Prostate gland (tissue), 2 donors: ENCODE measurements at regions not wholly inside any gene's neighbourhood (a gene's known extent, or its start where the extent isn't known, plus 50 kb on each side); places are given as distances from the start of the nearest gene placed in this dataset.

ENCODE experiments used
- POLR2A ChIP-seq: fragments of 450-650 bp; IDR thresholded peaks from one replicate; pipeline ENCODE4 v1.6.1; 2016; ENCODE audit warnings: antibody characterized with exemption, mild to moderate bottlenecking
- POLR2AphosphoS5 ChIP-seq: sonication (generic); formaldehyde crosslinking; IDR thresholded peaks from one replicate; pipeline ENCODE4 v1.6.1; 2017; ENCODE audit warnings: antibody characterized with exemption
- TF ChIP-seq, protein P1 (sequence below), 4 experiments: fragments of 200-600 bp in 2 of 4; fragments of 450-650 bp in 2 of 4; sonication (generic) in 2 of 4; IDR thresholded peaks; 1 replicate in 3 of 4; 2 replicates in 1 of 4; pipeline ENCODE4 v1.5.1; 2016 to 2019; ENCODE audit warnings: antibody characterized with exemption in 4 of 4, mild to moderate bottlenecking in 2 of 4, moderate library complexity in 2 of 4

DNA sequence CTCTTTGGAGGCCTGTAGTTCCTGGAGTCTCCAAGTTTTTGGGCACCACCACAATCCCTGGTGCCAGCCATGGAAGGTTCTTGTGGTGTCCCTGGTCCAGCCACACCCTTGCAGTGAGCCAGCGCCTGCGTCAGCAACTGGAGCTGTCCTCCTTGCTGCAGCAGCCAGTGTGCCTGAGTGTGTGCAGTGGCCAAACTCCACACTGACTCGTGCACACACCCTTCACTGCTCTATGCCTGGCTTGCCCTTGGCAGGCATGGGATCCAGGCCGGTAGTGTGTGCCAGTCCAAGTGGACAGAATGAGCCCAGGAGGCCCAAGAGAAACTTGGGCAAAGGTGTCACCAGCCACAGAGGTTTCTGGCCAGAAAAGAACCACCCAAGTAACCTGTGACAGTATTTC, 1074.0 kb downstream of the PCDH18 start:
- no peak for TF ChIP-seq POLR2A
- TF ChIP-seq, protein P1, sequence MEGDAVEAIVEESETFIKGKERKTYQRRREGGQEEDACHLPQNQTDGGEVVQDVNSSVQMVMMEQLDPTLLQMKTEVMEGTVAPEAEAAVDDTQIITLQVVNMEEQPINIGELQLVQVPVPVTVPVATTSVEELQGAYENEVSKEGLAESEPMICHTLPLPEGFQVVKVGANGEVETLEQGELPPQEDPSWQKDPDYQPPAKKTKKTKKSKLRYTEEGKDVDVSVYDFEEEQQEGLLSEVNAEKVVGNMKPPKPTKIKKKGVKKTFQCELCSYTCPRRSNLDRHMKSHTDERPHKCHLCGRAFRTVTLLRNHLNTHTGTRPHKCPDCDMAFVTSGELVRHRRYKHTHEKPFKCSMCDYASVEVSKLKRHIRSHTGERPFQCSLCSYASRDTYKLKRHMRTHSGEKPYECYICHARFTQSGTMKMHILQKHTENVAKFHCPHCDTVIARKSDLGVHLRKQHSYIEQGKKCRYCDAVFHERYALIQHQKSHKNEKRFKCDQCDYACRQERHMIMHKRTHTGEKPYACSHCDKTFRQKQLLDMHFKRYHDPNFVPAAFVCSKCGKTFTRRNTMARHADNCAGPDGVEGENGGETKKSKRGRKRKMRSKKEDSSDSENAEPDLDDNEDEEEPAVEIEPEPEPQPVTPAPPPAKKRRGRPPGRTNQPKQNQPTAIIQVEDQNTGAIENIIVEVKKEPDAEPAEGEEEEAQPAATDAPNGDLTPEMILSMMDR (IDR thresholded peaks at IDR 0.05): no peak
- no peak for TF ChIP-seq POLR2AphosphoS5
